Activated CD4-positive, alpha-beta memory T cell treated with anti-CD3 and anti-CD28 coated beads, Interleukin-2, amount 10 ng/mL, durations not matched to agents 7 days and 5 days (primary cell): ENCODE measurements at regions not wholly inside any gene's neighbourhood (a gene's known extent, or its start where the extent isn't known, plus 50 kb on each side); places are given as distances from the start of the nearest gene placed in this dataset.
A peak's percentile ranks its signal among the peaks of the same experiment; 100 is the strongest.

Experiments used
- CTCF ChIA-PET: fragments of 350-600 bp; sonication (Branson Sonifier 250); formaldehyde crosslinking; loops from one replicate; lab custom pipeline; 2021; ENCODE audit warnings: antibody characterized with exemption, inconsistent platforms; lab: Charles Lee
- POLR2A ChIA-PET: fragments of 350-600 bp; sonication (Branson Sonifier 250); formaldehyde crosslinking; loops from one replicate; lab custom pipeline; 2021; ENCODE audit warnings: antibody characterized with exemption; lab: Charles Lee
- DNase-seq: peaks from one replicate; pipeline ENCODE4 v3.0.0-alpha.2; 2020
- H3K27ac Mint-ChIP-seq: one replicate; pipeline ENCODE4 v1.8.0; 2021; ENCODE audit warnings: mild to moderate bottlenecking, mixed read lengths
- H3K27me3 Mint-ChIP-seq: one replicate; pipeline ENCODE4 v1.8.0; 2021; ENCODE audit warnings: mixed read lengths
- H3K36me3 Mint-ChIP-seq: one replicate; pipeline ENCODE4 v1.8.0; 2021; ENCODE audit warnings: low read depth, mixed read lengths
- H3K4me1 Mint-ChIP-seq: one replicate; pipeline ENCODE4 v1.8.0; 2021; ENCODE audit warnings: mixed read lengths
- H3K4me3 Mint-ChIP-seq: one replicate; pipeline ENCODE4 v1.8.0; 2021; ENCODE audit warnings: mild to moderate bottlenecking, mixed read lengths
- H3K9me3 Mint-ChIP-seq: one replicate; pipeline ENCODE4 v1.8.0; 2021; ENCODE audit warnings: mixed read lengths

DNA sequence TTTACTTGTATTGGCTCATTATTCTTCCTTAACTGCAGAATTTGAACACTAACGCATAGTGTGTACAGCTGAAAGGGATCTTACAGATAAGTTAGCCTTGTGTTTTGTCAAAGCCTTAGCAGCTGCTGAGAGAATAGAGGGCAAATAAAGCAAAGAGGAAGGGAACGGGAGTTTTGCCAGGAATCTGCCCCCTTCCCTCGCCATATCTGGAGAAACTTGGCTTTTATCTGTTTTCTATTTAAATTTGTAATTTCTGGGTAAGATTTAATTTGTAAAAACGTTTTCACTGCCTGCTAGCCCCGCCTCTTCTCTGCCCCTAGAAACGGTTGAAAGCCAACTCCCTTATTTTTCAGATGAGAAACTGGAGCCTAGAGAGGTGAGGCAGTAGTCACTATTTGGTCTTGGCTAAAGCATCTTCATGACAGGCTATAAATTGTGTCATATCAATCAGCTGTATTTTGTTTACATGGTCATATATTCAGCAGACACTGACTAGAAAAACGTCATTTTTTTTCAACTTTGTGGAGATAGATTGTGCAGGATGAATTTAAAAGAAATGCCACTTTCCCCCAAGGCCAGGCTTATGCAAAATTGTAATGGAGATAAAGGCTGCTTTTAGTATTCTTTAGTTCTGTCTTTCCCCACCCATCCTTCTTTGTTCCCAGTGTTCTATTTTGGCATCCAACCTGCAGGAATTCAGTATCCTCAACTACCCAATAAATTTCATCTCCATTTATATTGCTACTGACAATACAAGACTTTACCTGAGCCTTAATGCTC lies 319.4 kb downstream of the SH2D1A start:
- Mint-ChIP-seq H3K27ac (no peak overlapping the region), H3K9me3 (no peaks in the 10 kb centered on the region), H3K27me3 (no peaks in the 10 kb centered on the region), H3K4me1 (no peaks in the 10 kb centered on the region), H3K4me3 (no peak overlapping the region), H3K36me3 (no peaks in the 10 kb centered on the region)
- CTCF ChIA-PET, result no interaction called here
- POLR2A ChIA-PET, result no interaction called here
- DNase-seq, result no peak

DNA sequence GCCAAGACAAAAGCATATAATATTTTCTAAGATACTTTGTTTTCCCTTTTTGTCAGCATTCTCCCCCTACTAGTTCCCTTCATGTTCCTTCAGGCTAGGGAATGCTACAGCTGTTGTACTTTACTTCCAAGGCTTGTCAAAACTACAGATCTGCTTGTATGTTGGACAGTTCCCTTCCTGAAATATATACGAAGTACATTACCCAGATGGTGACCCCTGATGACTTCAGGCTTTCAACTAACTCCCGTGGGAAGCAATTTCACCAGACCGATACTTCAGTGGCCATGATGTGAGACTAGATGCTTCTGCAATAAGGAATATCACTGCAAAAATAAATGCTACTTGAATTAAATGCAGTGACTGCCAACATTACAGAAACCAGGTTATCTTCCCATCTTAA lies 332.8 kb downstream of the SH2D1A start:
- Mint-ChIP-seq H3K36me3 (no peaks in the 10 kb centered on the region), H3K4me3 (no peak overlapping the region), H3K27ac (no peak overlapping the region), H3K4me1 (no peaks in the 10 kb centered on the region), H3K27me3 (no peaks in the 10 kb centered on the region), H3K9me3 (no peaks in the 10 kb centered on the region)
- ChIA-PET CTCF (no interaction called here), POLR2A (no interaction called here)
- no peak for DNase-seq

DNA sequence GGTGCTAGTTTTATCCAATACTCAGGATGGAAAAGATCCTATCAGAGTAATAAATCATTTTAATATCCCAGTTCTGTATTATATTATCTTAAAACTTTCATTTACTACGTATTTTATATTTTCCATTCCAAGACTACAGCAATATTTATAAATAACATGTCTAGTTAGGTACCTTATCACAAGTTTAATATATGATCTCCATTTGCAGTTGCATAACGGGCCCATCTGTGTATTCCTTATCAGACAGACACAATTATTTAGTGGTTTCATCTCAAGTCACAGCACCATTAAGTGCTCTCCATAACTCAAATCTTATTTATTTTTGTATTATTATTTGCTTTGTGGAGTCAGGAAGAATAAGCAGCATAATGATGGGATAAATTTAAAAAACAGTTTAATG lies 333.9 kb downstream of the SH2D1A start:
- no peaks in the 10 kb centered on the region for H3K27me3 Mint-ChIP-seq
- no peaks in the 10 kb centered on the region for H3K36me3 Mint-ChIP-seq
- H3K27ac Mint-ChIP-seq, result no peak overlapping the region
- ChIA-PET POLR2A (no interaction called here), CTCF (no interaction called here)
- DNase-seq, result no peak
- no peak overlapping the region for H3K4me3 Mint-ChIP-seq
- no peaks in the 10 kb centered on the region for H3K4me1 Mint-ChIP-seq
- peaks cover 3% of the 10 kb centered on the region for H3K9me3 Mint-ChIP-seq

DNA sequence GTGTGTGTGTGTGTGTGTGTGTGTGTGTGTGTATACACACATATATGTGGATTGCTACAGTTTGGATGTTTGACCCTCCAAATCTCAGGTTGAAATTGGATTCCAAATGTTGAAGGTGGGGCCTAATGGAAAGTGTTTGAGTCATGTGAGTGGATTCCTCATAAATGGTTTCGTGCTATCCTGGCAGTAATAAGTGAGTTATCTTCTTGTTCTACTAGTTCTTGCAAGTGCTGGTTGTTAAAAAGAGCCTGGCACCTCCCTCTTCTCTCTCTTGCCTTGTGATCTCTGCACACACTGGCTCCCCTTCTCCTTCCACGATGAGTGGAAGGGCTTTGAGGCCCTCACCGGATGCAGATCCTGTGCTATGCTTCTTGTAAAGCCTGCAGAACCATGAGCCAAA lies 344.1 kb downstream of the SH2D1A start:
- Mint-ChIP-seq H3K36me3 (no peaks in the 10 kb centered on the region), H3K4me3 (no peak overlapping the region), H3K27me3 (no peaks in the 10 kb centered on the region), H3K27ac (no peak overlapping the region), H3K4me1 (no peaks in the 10 kb centered on the region), H3K9me3 (no peaks in the 10 kb centered on the region)
- ChIA-PET CTCF (no interaction called here), POLR2A (no interaction called here)
- DNase-seq, result no peak

DNA sequence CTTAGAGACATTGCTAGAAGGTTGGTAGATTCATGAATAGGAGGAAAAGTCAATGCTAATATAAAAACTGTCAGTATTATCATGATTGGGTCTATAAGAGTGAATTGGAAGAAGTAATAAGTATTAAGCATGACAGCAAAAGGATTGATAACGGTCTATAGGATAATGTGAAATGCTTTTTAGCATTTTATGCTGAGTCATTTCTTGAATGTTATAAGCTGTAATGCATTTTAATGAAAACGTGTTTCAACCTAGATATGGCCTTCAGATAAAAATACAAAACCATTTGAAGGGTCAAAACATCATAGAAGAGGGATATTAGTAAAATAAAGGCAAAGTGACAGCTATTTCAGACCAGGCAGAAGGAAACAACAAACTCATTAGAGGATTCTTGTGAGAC lies 353.5 kb downstream of the SH2D1A start:
- Mint-ChIP-seq H3K36me3 (no peaks in the 10 kb centered on the region), H3K27ac (no peak overlapping the region), H3K4me1 (no peaks in the 10 kb centered on the region), H3K9me3 (no peaks in the 10 kb centered on the region), H3K27me3 (no peaks in the 10 kb centered on the region), H3K4me3 (no peak overlapping the region)
- DNase-seq, result no peak
- CTCF ChIA-PET, result no interaction called here
- POLR2A ChIA-PET, result no interaction called here

DNA sequence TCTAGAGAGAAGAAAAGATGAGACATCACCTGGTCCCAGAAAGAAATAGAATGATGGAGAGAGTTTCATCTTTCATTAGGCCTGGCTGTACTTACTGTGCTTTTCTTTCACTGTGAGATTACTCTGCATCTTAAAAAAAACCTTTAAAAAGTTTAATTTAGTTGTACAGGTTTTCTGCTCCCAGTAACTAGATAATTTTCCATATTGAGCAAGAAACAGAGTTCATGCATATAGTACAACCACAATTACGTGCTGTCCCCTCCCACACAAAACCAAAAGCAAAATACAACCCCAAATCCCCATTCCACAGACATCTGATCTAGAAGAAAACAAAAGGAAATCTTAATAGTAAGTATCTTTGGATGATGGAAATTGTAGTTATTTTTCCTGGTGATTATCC lies 371.2 kb downstream of the SH2D1A start:
- H3K4me3 Mint-ChIP-seq, result no peak overlapping the region
- no peaks in the 10 kb centered on the region for H3K27me3 Mint-ChIP-seq
- H3K27ac Mint-ChIP-seq, result no peak overlapping the region
- ChIA-PET POLR2A (no interaction called here), CTCF (no interaction called here)
- no peaks in the 10 kb centered on the region for H3K9me3 Mint-ChIP-seq
- H3K36me3 Mint-ChIP-seq, result no peaks in the 10 kb centered on the region
- H3K4me1 Mint-ChIP-seq, result no peaks in the 10 kb centered on the region
- no peak for DNase-seq

DNA sequence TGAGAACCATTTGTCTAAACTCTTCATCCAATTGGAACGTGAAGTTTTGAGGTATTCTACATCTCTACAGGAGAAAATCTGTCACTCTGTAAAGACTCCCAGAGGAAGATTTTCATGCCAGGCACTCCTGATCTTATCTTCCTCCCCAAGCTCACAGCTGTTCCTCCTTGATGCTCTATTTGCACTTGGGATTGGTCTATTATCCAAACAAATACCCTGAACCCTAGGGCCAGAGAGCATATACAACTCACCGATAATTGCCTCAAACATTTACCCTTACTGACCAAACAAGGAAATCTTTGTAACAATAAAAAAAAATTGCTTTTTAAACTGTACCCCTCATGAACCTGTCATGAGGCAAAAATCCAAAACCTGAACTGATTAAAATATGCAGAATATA lies 372.7 kb downstream of the SH2D1A start:
- no peak overlapping the region for H3K4me3 Mint-ChIP-seq
- no peaks in the 10 kb centered on the region for H3K4me1 Mint-ChIP-seq
- POLR2A ChIA-PET, result no interaction called here
- no peaks in the 10 kb centered on the region for H3K36me3 Mint-ChIP-seq
- no peaks in the 10 kb centered on the region for H3K9me3 Mint-ChIP-seq
- H3K27me3 Mint-ChIP-seq, result no peaks in the 10 kb centered on the region
- CTCF ChIA-PET, result no interaction called here
- DNase-seq, result no peak
- H3K27ac Mint-ChIP-seq, result no peak overlapping the region

DNA sequence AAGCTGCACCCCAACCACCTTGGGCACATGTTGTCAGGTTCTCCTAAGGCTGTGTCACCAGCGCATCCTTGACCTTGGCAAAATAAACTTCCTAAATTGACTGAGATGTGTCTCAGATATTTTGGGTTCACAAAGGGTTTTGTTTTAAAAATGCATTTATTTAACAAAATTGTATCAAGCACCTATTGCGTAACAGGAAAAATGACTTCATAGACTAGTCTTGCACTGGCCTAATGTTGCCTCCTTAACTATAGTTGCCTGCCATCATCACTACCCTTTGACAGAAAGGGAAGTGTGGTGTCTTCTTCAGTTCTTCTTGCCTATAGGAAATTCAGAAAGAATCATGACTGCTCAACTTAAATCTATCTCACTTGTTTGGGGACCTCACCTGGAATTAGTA lies 374.2 kb downstream of the SH2D1A start:
- no peak overlapping the region for H3K27ac Mint-ChIP-seq
- peaks cover 2% of the 10 kb centered on the region for H3K4me1 Mint-ChIP-seq
- no peaks in the 10 kb centered on the region for H3K9me3 Mint-ChIP-seq
- H3K27me3 Mint-ChIP-seq, result no peaks in the 10 kb centered on the region
- ChIA-PET POLR2A (no interaction called here), CTCF (no interaction called here)
- H3K36me3 Mint-ChIP-seq, result no peaks in the 10 kb centered on the region
- H3K4me3 Mint-ChIP-seq, result no peak overlapping the region
- no peak for DNase-seq

DNA sequence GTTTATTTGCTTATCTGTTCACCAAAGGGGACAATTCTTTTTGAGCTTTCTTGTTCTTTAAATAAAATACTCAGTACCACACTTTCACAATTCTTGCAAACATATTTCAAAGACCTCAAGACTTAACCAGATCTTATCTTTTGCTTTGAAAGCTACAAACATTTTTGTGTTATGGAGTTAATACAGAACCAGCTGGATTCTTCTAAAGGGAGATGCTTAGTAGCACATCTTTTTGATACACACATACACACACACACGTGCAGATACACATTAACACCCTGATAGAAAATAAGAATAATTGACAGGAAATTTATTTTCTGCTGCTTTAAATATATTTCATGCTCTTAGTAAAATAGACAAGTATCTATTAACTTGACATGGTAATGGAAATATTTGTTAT lies 379.1 kb downstream of the SH2D1A start:
- H3K36me3 Mint-ChIP-seq, result no peaks in the 10 kb centered on the region
- peaks cover 5% of the 10 kb centered on the region for H3K4me1 Mint-ChIP-seq
- ChIA-PET POLR2A (no interaction called here), CTCF (no interaction called here)
- H3K27ac Mint-ChIP-seq, result no peak overlapping the region
- no peak for DNase-seq
- H3K4me3 Mint-ChIP-seq, result no peak overlapping the region
- no peaks in the 10 kb centered on the region for H3K27me3 Mint-ChIP-seq
- H3K9me3 Mint-ChIP-seq, result no peaks in the 10 kb centered on the region

DNA sequence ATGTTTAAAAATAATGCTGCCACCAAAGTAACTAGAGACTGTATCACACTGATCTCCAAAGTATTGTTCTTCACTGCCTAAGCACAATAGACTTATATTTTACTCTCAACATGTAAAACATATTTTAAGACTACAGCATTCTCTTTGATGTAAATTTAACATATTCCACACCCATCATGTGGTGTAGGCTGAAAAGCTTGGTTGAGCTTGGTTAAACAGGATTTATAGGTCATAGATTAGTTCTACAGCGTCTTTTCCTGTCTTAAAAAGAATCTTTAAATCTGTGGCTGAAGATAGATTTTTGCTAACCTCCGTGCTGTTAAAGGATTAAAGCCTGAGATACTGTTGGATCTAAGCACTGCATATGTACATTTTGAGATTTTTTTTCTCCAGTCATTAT lies 379.9 kb downstream of the SH2D1A start:
- Mint-ChIP-seq H3K27ac (no peak overlapping the region), H3K9me3 (no peaks in the 10 kb centered on the region), H3K27me3 (no peaks in the 10 kb centered on the region), H3K4me3 (no peak overlapping the region), H3K4me1 (peaks cover 5% of the 10 kb centered on the region), H3K36me3 (no peaks in the 10 kb centered on the region)
- CTCF ChIA-PET, result no interaction called here
- no peak for DNase-seq
- POLR2A ChIA-PET, result no interaction called here

DNA sequence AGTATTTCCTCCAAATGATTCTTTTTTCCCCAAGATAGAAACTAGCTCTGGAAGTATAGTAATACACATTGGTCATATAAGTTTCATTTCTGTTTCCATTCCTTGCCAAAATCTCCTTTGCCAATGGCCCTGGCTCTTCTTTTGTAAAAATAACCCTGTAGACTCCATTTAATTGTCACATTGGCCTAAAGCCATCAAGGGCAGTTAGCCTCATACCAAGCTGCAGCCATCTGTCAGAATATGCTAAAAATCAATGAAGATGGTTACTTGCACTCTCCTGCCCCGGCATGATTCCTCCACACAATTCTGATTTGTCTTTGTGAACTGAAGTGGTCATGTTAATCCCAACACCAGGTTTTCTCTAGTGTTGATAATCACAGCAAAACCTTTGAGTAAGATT lies 380.5 kb downstream of the SH2D1A start:
- ChIA-PET POLR2A (no interaction called here), CTCF (no interaction called here)
- H3K27ac Mint-ChIP-seq, result no peak overlapping the region
- H3K4me3 Mint-ChIP-seq, result no peak overlapping the region
- H3K4me1 Mint-ChIP-seq, result peaks cover 5% of the 10 kb centered on the region
- H3K9me3 Mint-ChIP-seq, result no peaks in the 10 kb centered on the region
- no peaks in the 10 kb centered on the region for H3K27me3 Mint-ChIP-seq
- no peak for DNase-seq
- no peaks in the 10 kb centered on the region for H3K36me3 Mint-ChIP-seq

DNA sequence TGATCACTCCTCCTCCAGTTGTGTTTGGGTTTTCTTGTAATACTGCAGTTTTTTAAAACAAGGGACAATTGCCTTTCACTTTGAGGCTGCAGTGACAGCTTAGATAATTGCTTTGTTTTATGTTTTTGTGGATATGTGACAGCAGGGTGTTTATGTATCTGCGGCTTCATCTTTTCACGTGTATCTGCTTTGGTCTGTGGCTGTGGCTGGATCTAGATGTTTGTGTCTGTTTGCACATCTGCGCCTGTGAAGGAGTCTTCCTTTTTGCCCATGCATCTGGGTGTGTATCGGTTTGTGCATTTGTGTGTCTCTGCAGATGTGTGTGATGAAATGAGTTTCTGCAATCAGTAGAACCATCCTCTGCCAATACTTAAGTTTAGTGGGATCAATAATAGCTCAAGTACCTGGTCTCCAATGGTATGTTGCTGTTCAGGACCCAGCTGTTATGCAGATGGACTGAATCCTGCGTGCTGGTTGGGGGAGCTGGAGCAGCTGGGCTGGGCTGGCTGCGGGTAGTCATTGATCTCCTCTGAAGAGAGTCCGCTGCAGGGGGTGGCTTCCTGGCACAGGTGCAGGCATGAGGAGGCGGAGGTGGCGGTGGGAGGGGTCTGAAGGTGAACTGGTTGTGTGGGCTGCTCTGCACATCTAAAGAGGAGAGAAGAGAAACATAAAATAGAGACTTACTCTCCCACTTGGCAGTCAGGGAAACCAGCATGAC lies 390.3 kb downstream of the SH2D1A start:
- DNase-seq, result peak; percentile 37
- CTCF ChIA-PET, result no interaction called here
- Mint-ChIP-seq H3K4me1 (peaks cover 13% of the 10 kb centered on the region), H3K9me3 (no peaks in the 10 kb centered on the region), H3K36me3 (no peaks in the 10 kb centered on the region), H3K27ac (peak overlapping the region; percentile 74), H3K4me3 (peak overlapping the region; percentile 34), H3K27me3 (no peaks in the 10 kb centered on the region)
- POLR2A ChIA-PET, result no interaction called here

DNA sequence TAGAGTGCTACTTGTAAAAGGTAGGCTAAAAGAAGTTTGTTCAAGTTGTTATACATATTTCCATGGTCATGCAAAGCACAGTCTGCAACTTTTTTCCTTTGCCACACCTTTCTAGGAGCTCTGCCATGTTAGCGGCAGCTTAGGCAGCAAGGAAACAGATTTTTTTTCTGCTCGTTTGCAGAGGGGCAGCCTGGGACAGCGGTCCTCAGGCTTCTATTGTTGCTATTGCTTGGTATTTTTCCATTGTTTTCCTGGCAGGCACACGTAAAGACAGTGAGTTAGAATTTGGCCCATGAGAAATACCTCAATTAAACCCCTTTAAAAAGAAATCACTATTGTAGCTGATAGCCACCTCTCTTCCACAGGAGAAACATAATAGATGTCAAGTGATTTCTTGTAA lies 391.4 kb downstream of the SH2D1A start:
- no peaks in the 10 kb centered on the region for H3K9me3 Mint-ChIP-seq
- peaks cover 13% of the 10 kb centered on the region for H3K4me1 Mint-ChIP-seq
- no peaks in the 10 kb centered on the region for H3K27me3 Mint-ChIP-seq
- POLR2A ChIA-PET, result no interaction called here
- CTCF ChIA-PET, result no interaction called here
- no peak overlapping the region for H3K27ac Mint-ChIP-seq
- H3K4me3 Mint-ChIP-seq, result no peak overlapping the region
- H3K36me3 Mint-ChIP-seq, result no peaks in the 10 kb centered on the region
- DNase-seq, result no peak

DNA sequence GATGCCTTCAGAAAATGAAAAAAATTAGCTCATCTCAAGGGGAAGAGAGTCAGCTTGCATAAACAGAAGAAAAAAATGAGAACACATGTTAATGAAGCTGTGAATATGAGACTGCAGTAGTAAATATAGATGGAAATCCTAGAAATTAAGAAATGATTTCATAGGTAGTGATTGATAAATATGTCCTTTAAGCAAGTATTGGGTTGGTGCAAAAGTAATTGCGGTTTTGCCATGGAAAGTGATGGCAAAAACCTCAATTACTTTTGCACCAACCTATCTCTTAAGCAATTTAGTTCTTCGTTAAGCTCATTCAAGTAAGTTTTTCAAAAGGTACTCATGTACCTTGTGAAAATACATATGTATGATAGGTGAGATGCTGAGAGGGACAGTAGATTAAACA lies 400.9 kb downstream of the SH2D1A start:
- H3K27ac Mint-ChIP-seq, result no peak overlapping the region
- no peaks in the 10 kb centered on the region for H3K27me3 Mint-ChIP-seq
- no peak overlapping the region for H3K4me3 Mint-ChIP-seq
- ChIA-PET CTCF (no interaction called here), POLR2A (no interaction called here)
- H3K36me3 Mint-ChIP-seq, result no peaks in the 10 kb centered on the region
- DNase-seq, result no peak
- H3K4me1 Mint-ChIP-seq, result peaks cover 2% of the 10 kb centered on the region
- no peaks in the 10 kb centered on the region for H3K9me3 Mint-ChIP-seq
